OCI-LY3 (cell line): ENCODE measurements at regions not wholly inside any gene's neighbourhood (a gene's known extent, or its start where the extent isn't known, plus 50 kb on each side); places are given as distances from the start of the nearest gene placed in this dataset.
"Not testable (repeated sequence)": the region's sequence is repeated elsewhere in the genome, so short reads cannot be mapped to it uniquely, and the experiment has no call there.

Source experiments
- H2AFZ ChIP-seq: fragments of 200-600, 300-600 bp; shearing (Covaris generic); 2 replicates; pipeline ENCODE4 v1.6.0; 2014; ENCODE audit warnings: antibody characterized with exemption, low read depth, low read length
- H3K27ac ChIP-seq: fragments of 200-600, 300-600 bp; sonication (generic); 2 replicates; pipeline ENCODE4 v1.5.1; 2014; ENCODE audit warnings: mild to moderate bottlenecking, low read length, moderate library complexity, mixed read lengths
- H3K27me3 ChIP-seq: fragments of 200-600, 300-600 bp; sonication (generic); 2 replicates; pipeline ENCODE4 v1.6.1; 2014; ENCODE audit warnings: low read depth, low read length, mixed read lengths
- H3K36me3 ChIP-seq: fragments of 200-600, 300-600 bp; sonication (generic); replicated peaks from 2 replicates; pipeline ENCODE3; 2014; ENCODE audit warnings: low read depth, low read length, mixed read lengths
- H3K4me1 ChIP-seq: fragments of 300-600, 200-600 bp; sonication (generic); 2 replicates; pipeline ENCODE4 v1.6.1; 2014; ENCODE audit warnings: low read length, mixed read lengths
- H3K4me2 ChIP-seq: fragments of 200-600, 300-600 bp; sonication (generic); 2 replicates; pipeline ENCODE4 v1.6.1; 2014; ENCODE audit warnings: low read length, mixed read lengths
- H3K4me3 ChIP-seq: fragments of 300-600, 200-600 bp; sonication (generic); 2 replicates; pipeline ENCODE4 v1.5.1; 2014; ENCODE audit warnings: antibody characterized with exemption, mild to moderate bottlenecking, low read length, moderate library complexity
- H3K79me2 ChIP-seq: fragments of 300-600, 200-600 bp; shearing (Covaris generic); 2 replicates; pipeline ENCODE4 v1.6.1; 2014; ENCODE audit warnings: mild to moderate bottlenecking, low read length, mixed read lengths
- H3K9ac ChIP-seq: fragments of 300-600, 200-600 bp; shearing (Covaris generic); 2 replicates; pipeline ENCODE4 v1.6.0; 2014; ENCODE audit warnings: mild to moderate bottlenecking, low read length, moderate library complexity
- H3K9me3 ChIP-seq: fragments of 200-600, 300-600 bp; shearing (Covaris generic); 2 replicates; pipeline ENCODE4 v1.6.1; 2014; ENCODE audit warnings: low read length, mixed read lengths; ENCODE audit not compliant: insufficient read depth
- H4K20me1 ChIP-seq: fragments of 200-600, 300-600 bp; sonication (generic); 2 replicates; pipeline ENCODE4 v1.6.1; 2016; ENCODE audit warnings: low read length, mixed read lengths; ENCODE audit not compliant: insufficient read depth
- CTCF ChIP-seq: fragments of 200-600, 300-600 bp; sonication (generic); IDR thresholded peaks from 2 replicates; pipeline ENCODE4 v1.5.1; 2014; ENCODE audit warnings: antibody characterized with exemption, low read length, low read depth
- EZH2phosphoT487 ChIP-seq: fragments of 200-600 bp; shearing (Covaris generic); IDR thresholded peaks from 2 replicates; pipeline ENCODE4 v1.6.1; 2018; ENCODE audit warnings: antibody characterized with exemption, mixed run types, low read depth

- Histone ChIP-seq H3K4me3 (no peak overlapping the region), H3K9ac (no peak overlapping the region), H3K79me2 (no peaks in the 10 kb centered on the region), H3K9me3 (no peaks in the 10 kb centered on the region), H2AFZ (no peak overlapping the region), H3K36me3 (no peaks in the 10 kb centered on the region), H3K27me3 (no peaks in the 10 kb centered on the region), H3K27ac (no peak overlapping the region), H3K4me1 (no peaks in the 10 kb centered on the region), H4K20me1 (no peaks in the 10 kb centered on the region), H3K4me2 (no peak overlapping the region)
- TF ChIP-seq CTCF (no peak), EZH2phosphoT487 (no peak)
Measured at GRCh38 chr1:143604887-143605286, 366.9 kb downstream of the FAM72C start.

DNA sequence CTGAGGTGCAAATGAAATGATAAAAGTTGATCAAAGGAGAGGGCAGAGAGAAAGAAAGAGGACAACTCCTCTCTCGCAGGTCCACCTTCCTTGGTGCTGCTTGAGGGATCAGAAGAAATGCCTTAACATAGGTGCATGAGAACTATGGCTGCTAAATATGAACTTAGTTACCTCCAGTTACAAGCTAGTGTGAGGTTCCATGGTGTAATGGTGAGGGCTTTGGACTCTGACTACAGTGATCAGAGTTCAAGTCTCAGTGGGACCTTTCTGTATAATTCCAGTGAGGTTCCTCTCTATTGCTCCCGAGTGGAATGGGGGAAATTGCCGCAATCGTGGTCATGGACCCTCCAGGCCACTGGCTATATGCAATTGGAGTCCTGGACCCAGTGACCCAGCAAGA lies 387.3 kb downstream of the FAM72C start:
- no peaks in the 10 kb centered on the region for H3K36me3 ChIP-seq
- H3K9ac ChIP-seq: no peak overlapping the region
- no peaks in the 10 kb centered on the region for H3K79me2 ChIP-seq
- no peak overlapping the region for H3K27ac ChIP-seq
- TF ChIP-seq CTCF (no peak), EZH2phosphoT487 (no peak)
- H3K27me3 ChIP-seq: no peaks in the 10 kb centered on the region
- H3K4me3 ChIP-seq: no peak overlapping the region
- no peaks in the 10 kb centered on the region for H4K20me1 ChIP-seq
- no peak overlapping the region for H3K4me2 ChIP-seq
- no peak overlapping the region for H2AFZ ChIP-seq
- no peaks in the 10 kb centered on the region for H3K4me1 ChIP-seq
- no peaks in the 10 kb centered on the region for H3K9me3 ChIP-seq

DNA sequence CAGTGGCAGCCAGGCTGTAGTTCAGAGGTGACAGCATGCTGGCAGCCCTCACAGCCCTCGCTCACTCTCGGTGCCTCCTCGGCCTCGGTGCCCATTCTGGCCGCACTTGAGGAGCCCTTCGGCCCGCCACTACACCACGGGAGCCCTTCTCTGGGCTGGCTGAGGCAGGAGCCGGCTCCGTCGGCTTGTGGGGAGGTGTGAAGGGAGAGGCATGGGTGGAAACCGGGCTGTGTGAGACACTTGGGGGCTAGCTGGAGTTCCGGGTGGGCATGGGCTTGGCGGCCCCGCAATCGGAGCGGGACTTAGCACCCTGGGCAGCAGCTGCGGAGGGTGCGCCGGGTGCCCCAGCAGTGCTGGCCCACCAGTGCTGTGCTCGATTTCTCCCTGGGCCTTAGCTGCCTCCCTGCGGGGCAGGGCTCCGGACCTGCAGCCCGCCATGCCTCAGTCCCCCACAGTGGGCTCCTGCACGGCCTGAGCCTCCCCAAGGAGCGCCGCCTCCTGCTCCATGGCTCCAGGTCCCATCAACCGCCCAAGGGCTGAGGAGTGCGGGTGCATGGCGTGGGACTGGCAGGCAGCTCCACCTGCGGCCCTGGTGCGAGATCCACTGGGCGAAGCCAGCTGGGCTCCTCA lies 396.8 kb downstream of the FAM72C start:
- Histone ChIP-seq H3K4me2 (no peak overlapping the region), H3K27me3 (no peaks in the 10 kb centered on the region), H3K9me3 (no peaks in the 10 kb centered on the region), H4K20me1 (no peaks in the 10 kb centered on the region), H3K27ac (no peak overlapping the region), H3K36me3 (no peaks in the 10 kb centered on the region), H3K4me1 (no peaks in the 10 kb centered on the region), H2AFZ (no peak overlapping the region), H3K4me3 (no peak overlapping the region), H3K9ac (no peak overlapping the region), H3K79me2 (no peaks in the 10 kb centered on the region)
- TF ChIP-seq CTCF (no peak), EZH2phosphoT487 (no peak)

DNA sequence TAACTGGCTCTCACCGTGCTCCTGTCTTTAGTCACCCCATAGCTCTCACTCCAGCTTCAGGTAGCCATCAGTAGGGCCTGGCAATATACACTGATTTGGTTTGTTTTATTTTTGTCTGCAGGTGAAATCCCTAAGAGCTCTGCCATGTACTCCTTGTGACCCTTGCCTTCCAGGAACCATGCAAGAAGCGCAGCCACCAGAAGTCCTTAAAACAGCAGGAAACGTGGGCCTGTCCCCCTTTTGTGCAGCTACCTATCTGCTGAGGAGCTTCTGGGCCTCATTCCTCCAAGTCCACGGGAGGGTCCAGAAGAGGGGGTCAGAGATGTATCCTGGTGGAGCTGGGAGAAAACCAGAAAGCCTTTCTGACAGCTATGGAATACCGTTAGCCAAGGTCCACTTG lies 399.1 kb downstream of the FAM72C start:
- H3K4me3 ChIP-seq, H3K79me2 ChIP-seq, H3K27ac ChIP-seq, H2AFZ ChIP-seq, H4K20me1 ChIP-seq, H3K36me3 ChIP-seq, H3K27me3 ChIP-seq, H3K4me1 ChIP-seq, H3K9me3 ChIP-seq, H3K4me2 ChIP-seq, H3K9ac ChIP-seq: not testable (repeated sequence)

- H3K9me3 ChIP-seq, H3K4me3 ChIP-seq, H2AFZ ChIP-seq, H3K27me3 ChIP-seq, H4K20me1 ChIP-seq, H3K79me2 ChIP-seq, H3K4me2 ChIP-seq, H3K9ac ChIP-seq, H3K4me1 ChIP-seq, H3K27ac ChIP-seq, H3K36me3 ChIP-seq: not testable (repeated sequence)
Measured at GRCh38 chr1:143563761-143564160, 408.0 kb downstream of the FAM72C start.
